GM23338 (cell line): ENCODE measurements at regions not wholly inside any gene's neighbourhood (a gene's known extent, or its start where the extent isn't known, plus 50 kb on each side); places are given as distances from the start of the nearest gene placed in this dataset.

Experiments used
- ATAC-seq: fragments of 200-7000 bp; cut with Tn5 transposase; 3 replicates; pipeline ENCODE4 v1.9.1; 2020
- DNase-seq: peaks from one replicate; pipeline ENCODE4 v3.0.0-alpha.2; 2015; ENCODE audit warnings: low spot score
- H2AFZ ChIP-seq: fragments of 200-600 bp; sonication (generic); 2 replicates; pipeline ENCODE4 v1.8.0; 2016; ENCODE audit warnings: antibody characterized with exemption, mild to moderate bottlenecking, moderate library complexity
- H3F3A ChIP-seq: fragments of 200-600 bp; sonication (generic); replicated peaks from 2 replicates; pipeline ENCODE4 v1.8.0; 2017; ENCODE audit warnings: antibody characterized with exemption, mixed run types, low read depth
- H3K27ac ChIP-seq: fragments of 200-600 bp; sonication (generic); 2 replicates; pipeline ENCODE4 v1.6.1; 2016; ENCODE audit warnings: low read depth
- H3K27me3 ChIP-seq: fragments of 200-600 bp; sonication (generic); 2 replicates; pipeline ENCODE4 v1.8.0; 2016; ENCODE audit warnings: mild to moderate bottlenecking, mixed run types, moderate library complexity; ENCODE audit not compliant: insufficient read depth
- H3K36me3 ChIP-seq: fragments of 200-600 bp; sonication (generic); 2 replicates; pipeline ENCODE4 v1.8.0; 2016; ENCODE audit warnings: mild to moderate bottlenecking; ENCODE audit not compliant: insufficient read depth
- H3K4me1 ChIP-seq: fragments of 200-600 bp; sonication (generic); 2 replicates; pipeline ENCODE4 v1.8.0; 2016; ENCODE audit warnings: mild to moderate bottlenecking, moderate library complexity; ENCODE audit not compliant: insufficient read depth
- H3K4me2 ChIP-seq: fragments of 200-600 bp; sonication (generic); 2 replicates; pipeline ENCODE4 v1.7.1; 2017; ENCODE audit warnings: mixed run types
- H3K4me3 ChIP-seq: fragments of 200-600 bp; sonication (generic); 2 replicates; pipeline ENCODE4 v1.6.1; 2016; ENCODE audit warnings: mixed run types
- H3K79me2 ChIP-seq: fragments of 200-600 bp; sonication (generic); replicated peaks from 2 replicates; pipeline ENCODE4 v1.8.0; 2017; ENCODE audit warnings: mild to moderate bottlenecking; ENCODE audit not compliant: insufficient read depth
- H3K9me2 ChIP-seq: fragments of 200-600 bp; sonication (generic); 2 replicates; pipeline ENCODE4 v1.8.0; 2017; ENCODE audit not compliant: insufficient read depth
- H4K20me1 ChIP-seq: fragments of 200-600 bp; sonication (generic); replicated peaks from 2 replicates; pipeline ENCODE4 v1.8.0; 2017; ENCODE audit warnings: mild to moderate bottlenecking; ENCODE audit not compliant: insufficient read depth
- H3K27ac Mint-ChIP-seq: 2 replicates; pipeline ENCODE4 v1.8.0; 2020; ENCODE audit warnings: inconsistent platforms, mild to moderate bottlenecking, moderate library complexity, mixed read lengths
- H3K27me3 Mint-ChIP-seq: 3 replicates; pipeline ENCODE4 v1.8.0; 2022; ENCODE audit warnings: low read depth, mild to moderate bottlenecking, moderate library complexity, mixed read lengths, inconsistent platforms; ENCODE audit not compliant: insufficient read depth, poor library complexity
- H3K36me3 Mint-ChIP-seq: 3 replicates; pipeline ENCODE4 v1.8.0; 2021; ENCODE audit warnings: low read depth, mild to moderate bottlenecking, inconsistent platforms, moderate library complexity, mixed read lengths
- H3K4me1 Mint-ChIP-seq: 3 replicates; pipeline ENCODE4 v1.8.0; 2020; ENCODE audit warnings: mild to moderate bottlenecking, inconsistent platforms, mixed read lengths
- H3K4me3 Mint-ChIP-seq: 3 replicates; pipeline ENCODE4 v1.8.0; 2021; ENCODE audit warnings: moderate library complexity, mild to moderate bottlenecking, inconsistent platforms, mixed read lengths
- H3K9me3 Mint-ChIP-seq: 3 replicates; pipeline ENCODE4 v1.8.0; 2020; ENCODE audit warnings: moderate library complexity, mild to moderate bottlenecking, inconsistent platforms, mixed read lengths
- CREB1 ChIP-seq: fragments of 250-450 bp; sonication (Bioruptor Pico); IDR thresholded peaks from 2 replicates; pipeline ENCODE4 v1.5.0; 2020; ENCODE audit warnings: low read depth, mild to moderate bottlenecking, moderate library complexity
- EZH2 ChIP-seq: fragments of 200-600 bp; sonication (generic); IDR thresholded peaks from one replicate; pipeline ENCODE4 v1.8.0; 2017; ENCODE audit warnings: antibody characterized with exemption, mild to moderate bottlenecking, low read depth; ENCODE audit not compliant: unreplicated experiment
- EZH2phosphoT487 ChIP-seq: fragments of 200-600 bp; sonication (generic); IDR thresholded peaks from one replicate; pipeline ENCODE4 v1.8.1; 2018; ENCODE audit warnings: antibody characterized with exemption; ENCODE audit not compliant: unreplicated experiment
- JUNB ChIP-seq: IDR thresholded peaks from one replicate; pipeline ENCODE4 v1.6.1; 2016; ENCODE audit warnings: antibody characterized with exemption; ENCODE audit not compliant: unreplicated experiment
- NANOG ChIP-seq: IDR thresholded peaks from 2 replicates; pipeline ENCODE4 v1.6.1; 2016; ENCODE audit warnings: antibody characterized with exemption, borderline replicate concordance
- POLR2AphosphoS5 ChIP-seq: IDR thresholded peaks from 2 replicates; pipeline ENCODE4 v1.6.1; 2016; ENCODE audit warnings: antibody characterized with exemption, low read depth
- STAT1 ChIP-seq: IDR thresholded peaks from one replicate; pipeline ENCODE4 v1.6.1; 2016; ENCODE audit warnings: antibody characterized with exemption; ENCODE audit not compliant: unreplicated experiment
- ZNF114 ChIP-seq: fragments of 250-450 bp; sonication (Bioruptor Pico); IDR thresholded peaks from 2 replicates; pipeline ENCODE4 v1.5.0; 2020; ENCODE audit warnings: mild to moderate bottlenecking, moderate library complexity
- ZNF331 ChIP-seq: fragments of 250-450 bp; sonication (Bioruptor Pico); IDR thresholded peaks from 2 replicates; pipeline ENCODE4 v1.5.0; 2020; ENCODE audit warnings: low read depth, mild to moderate bottlenecking, moderate library complexity
- TF ChIP-seq, protein P1 (sequence below): IDR thresholded peaks from one replicate; pipeline ENCODE4 v1.6.1; 2018; ENCODE audit warnings: antibody characterized with exemption; ENCODE audit not compliant: unreplicated experiment
- TF ChIP-seq, protein P2 (sequence below): IDR thresholded peaks from 2 replicates; pipeline ENCODE4 v1.6.1; 2016; ENCODE audit warnings: antibody characterized with exemption
- TF ChIP-seq, protein P3 (sequence below): fragments of 250-450 bp; sonication (Bioruptor Pico); IDR thresholded peaks from 2 replicates; pipeline ENCODE4 v1.5.0; 2020; ENCODE audit warnings: mild to moderate bottlenecking, moderate library complexity
- TF ChIP-seq, protein P4 (sequence below), 2 experiments: fragments of 200-600 bp in 1 of 2; sonication (generic) in 1 of 2; conservative IDR thresholded peaks; 2 replicates each; pipeline versions ENCODE4 v1.5.1 to v1.6.1; 2016 to 2017; ENCODE audit warnings: antibody characterized with exemption in 2 of 2, low read depth in 2 of 2, mild to moderate bottlenecking in 2 of 2, moderate library complexity in 1 of 2

DNA sequence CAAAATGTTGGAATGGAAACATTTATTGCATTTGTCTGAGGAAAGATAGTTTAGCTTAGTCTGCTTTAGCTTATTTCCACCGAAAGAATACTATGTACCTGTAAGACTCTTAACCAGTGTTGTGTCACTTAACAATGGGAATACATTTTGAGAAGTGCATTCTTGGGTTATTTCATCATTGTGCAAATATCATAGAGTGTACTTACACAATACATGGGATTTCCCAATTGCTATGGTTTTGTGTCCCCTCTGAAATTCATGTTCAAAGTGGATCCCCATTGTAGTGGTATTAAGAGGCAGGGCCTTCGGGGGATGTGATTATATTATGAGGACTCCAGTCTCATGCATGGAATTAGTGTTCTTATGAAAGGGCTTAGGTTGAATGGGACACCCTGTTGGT is 249.4 kb upstream of the UBE2E3 start (continued):
- TF ChIP-seq NANOG, result no peak

DNA sequence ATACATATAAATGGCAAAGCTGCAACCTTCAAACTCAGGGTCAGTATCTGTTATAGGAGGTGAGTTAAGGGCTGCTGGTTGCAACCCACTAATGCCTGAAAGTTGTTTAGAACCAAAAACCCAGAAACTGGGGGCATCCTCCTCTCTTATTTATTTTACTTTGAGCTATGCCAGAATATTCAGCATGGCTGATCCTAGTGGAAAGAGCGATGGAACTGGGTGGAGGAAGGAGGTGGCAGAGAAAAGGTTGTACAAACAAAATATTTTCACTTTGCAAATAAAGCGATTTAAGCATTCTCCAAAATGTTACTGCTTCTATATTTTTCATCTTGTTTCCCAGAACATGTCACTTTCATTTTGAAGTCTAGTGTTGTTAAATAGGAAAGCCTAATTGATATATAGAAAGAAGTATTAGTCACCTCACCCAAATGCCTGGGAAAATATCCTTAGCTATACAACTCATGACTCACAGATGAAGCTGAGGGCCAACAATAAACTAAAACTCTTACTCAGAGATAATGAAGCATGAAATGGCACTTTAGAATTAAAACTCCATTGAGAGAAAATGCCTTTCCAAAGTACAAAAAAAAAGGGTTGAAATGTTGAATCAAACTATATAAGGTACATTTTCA is 251.4 kb upstream of the UBE2E3 start:
- Histone ChIP-seq H2AFZ (no peak overlapping the region), H3K36me3 (no peaks in the 10 kb centered on the region), H4K20me1 (no peaks in the 10 kb centered on the region), H3K4me3 (no peak overlapping the region), H3K79me2 (no peaks in the 10 kb centered on the region), H3K27ac (no peak overlapping the region), H3K27me3 (no peaks in the 10 kb centered on the region), H3K4me1 (peaks cover under 1% of the 10 kb centered on the region; the same call in 1 of the 2 replicates), H3F3A (no peaks in the 10 kb centered on the region), H3K9me2 (0 out of 2 replicates have a peak, but pooled peaks cover 10% of the 10 kb centered on the region), H3K4me2 (no peak overlapping the region)
- Mint-ChIP-seq H3K36me3 (no peaks in the 10 kb centered on the region), H3K4me1 (0 out of 3 replicates have a peak, but pooled peaks cover 3% of the 10 kb centered on the region), H3K9me3 (no peaks in the 10 kb centered on the region), H3K27me3 (no peaks in the 10 kb centered on the region), H3K4me3 (no peak overlapping the region), H3K27ac (no peak overlapping the region)
- DNase-seq (no peak), ATAC-seq (no peak)
- TF ChIP-seq, protein P1, sequence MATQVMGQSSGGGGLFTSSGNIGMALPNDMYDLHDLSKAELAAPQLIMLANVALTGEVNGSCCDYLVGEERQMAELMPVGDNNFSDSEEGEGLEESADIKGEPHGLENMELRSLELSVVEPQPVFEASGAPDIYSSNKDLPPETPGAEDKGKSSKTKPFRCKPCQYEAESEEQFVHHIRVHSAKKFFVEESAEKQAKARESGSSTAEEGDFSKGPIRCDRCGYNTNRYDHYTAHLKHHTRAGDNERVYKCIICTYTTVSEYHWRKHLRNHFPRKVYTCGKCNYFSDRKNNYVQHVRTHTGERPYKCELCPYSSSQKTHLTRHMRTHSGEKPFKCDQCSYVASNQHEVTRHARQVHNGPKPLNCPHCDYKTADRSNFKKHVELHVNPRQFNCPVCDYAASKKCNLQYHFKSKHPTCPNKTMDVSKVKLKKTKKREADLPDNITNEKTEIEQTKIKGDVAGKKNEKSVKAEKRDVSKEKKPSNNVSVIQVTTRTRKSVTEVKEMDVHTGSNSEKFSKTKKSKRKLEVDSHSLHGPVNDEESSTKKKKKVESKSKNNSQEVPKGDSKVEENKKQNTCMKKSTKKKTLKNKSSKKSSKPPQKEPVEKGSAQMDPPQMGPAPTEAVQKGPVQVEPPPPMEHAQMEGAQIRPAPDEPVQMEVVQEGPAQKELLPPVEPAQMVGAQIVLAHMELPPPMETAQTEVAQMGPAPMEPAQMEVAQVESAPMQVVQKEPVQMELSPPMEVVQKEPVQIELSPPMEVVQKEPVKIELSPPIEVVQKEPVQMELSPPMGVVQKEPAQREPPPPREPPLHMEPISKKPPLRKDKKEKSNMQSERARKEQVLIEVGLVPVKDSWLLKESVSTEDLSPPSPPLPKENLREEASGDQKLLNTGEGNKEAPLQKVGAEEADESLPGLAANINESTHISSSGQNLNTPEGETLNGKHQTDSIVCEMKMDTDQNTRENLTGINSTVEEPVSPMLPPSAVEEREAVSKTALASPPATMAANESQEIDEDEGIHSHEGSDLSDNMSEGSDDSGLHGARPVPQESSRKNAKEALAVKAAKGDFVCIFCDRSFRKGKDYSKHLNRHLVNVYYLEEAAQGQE, result no peak
- TF ChIP-seq POLR2AphosphoS5 (no peak), EZH2 (no peak), EZH2phosphoT487 (no peak), ZNF114 (no peak), NANOG (no peak), JUNB (no peak), STAT1 (no peak), CREB1 (CRISPR knock-in tag) (no peak), ZNF331 (CRISPR knock-in tag) (no peak)
- TF ChIP-seq, protein P2, sequence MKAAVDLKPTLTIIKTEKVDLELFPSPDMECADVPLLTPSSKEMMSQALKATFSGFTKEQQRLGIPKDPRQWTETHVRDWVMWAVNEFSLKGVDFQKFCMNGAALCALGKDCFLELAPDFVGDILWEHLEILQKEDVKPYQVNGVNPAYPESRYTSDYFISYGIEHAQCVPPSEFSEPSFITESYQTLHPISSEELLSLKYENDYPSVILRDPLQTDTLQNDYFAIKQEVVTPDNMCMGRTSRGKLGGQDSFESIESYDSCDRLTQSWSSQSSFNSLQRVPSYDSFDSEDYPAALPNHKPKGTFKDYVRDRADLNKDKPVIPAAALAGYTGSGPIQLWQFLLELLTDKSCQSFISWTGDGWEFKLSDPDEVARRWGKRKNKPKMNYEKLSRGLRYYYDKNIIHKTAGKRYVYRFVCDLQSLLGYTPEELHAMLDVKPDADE, result no peak
- TF ChIP-seq, protein P3, sequence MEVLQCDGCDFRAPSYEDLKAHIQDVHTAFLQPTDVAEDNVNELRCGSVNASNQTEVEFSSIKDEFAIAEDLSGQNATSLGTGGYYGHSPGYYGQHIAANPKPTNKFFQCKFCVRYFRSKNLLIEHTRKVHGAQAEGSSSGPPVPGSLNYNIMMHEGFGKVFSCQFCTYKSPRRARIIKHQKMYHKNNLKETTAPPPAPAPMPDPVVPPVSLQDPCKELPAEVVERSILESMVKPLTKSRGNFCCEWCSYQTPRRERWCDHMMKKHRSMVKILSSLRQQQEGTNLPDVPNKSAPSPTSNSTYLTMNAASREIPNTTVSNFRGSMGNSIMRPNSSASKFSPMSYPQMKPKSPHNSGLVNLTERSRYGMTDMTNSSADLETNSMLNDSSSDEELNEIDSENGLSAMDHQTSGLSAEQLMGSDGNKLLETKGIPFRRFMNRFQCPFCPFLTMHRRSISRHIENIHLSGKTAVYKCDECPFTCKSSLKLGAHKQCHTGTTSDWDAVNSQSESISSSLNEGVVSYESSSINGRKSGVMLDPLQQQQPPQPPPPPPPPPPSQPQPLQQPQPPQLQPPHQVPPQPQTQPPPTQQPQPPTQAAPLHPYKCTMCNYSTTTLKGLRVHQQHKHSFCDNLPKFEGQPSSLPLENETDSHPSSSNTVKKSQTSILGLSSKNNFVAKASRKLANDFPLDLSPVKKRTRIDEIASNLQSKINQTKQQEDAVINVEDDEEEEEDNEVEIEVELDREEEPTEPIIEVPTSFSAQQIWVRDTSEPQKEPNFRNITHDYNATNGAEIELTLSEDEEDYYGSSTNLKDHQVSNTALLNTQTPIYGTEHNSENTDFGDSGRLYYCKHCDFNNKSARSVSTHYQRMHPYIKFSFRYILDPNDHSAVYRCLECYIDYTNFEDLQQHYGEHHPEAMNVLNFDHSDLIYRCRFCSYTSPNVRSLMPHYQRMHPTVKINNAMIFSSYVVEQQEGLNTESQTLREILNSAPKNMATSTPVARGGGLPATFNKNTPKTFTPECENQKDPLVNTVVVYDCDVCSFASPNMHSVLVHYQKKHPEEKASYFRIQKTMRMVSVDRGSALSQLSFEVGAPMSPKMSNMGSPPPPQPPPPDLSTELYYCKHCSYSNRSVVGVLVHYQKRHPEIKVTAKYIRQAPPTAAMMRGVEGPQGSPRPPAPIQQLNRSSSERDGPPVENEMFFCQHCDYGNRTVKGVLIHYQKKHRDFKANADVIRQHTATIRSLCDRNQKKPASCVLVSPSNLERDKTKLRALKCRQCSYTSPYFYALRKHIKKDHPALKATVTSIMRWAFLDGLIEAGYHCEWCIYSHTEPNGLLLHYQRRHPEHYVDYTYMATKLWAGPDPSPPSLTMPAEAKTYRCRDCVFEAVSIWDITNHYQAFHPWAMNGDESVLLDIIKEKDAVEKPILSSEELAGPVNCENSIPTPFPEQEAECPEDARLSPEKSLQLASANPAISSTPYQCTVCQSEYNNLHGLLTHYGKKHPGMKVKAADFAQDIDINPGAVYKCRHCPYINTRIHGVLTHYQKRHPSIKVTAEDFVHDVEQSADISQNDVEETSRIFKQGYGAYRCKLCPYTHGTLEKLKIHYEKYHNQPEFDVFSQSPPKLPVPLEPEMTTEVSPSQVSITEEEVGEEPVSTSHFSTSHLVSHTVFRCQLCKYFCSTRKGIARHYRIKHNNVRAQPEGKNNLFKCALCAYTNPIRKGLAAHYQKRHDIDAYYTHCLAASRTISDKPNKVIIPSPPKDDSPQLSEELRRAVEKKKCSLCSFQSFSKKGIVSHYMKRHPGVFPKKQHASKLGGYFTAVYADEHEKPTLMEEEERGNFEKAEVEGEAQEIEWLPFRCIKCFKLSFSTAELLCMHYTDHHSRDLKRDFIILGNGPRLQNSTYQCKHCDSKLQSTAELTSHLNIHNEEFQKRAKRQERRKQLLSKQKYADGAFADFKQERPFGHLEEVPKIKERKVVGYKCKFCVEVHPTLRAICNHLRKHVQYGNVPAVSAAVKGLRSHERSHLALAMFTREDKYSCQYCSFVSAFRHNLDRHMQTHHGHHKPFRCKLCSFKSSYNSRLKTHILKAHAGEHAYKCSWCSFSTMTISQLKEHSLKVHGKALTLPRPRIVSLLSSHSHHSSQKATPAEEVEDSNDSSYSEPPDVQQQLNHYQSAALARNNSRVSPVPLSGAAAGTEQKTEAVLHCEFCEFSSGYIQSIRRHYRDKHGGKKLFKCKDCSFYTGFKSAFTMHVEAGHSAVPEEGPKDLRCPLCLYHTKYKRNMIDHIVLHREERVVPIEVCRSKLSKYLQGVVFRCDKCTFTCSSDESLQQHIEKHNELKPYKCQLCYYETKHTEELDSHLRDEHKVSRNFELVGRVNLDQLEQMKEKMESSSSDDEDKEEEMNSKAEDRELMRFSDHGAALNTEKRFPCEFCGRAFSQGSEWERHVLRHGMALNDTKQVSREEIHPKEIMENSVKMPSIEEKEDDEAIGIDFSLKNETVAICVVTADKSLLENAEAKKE, result no peak
- TF ChIP-seq, protein P4, sequence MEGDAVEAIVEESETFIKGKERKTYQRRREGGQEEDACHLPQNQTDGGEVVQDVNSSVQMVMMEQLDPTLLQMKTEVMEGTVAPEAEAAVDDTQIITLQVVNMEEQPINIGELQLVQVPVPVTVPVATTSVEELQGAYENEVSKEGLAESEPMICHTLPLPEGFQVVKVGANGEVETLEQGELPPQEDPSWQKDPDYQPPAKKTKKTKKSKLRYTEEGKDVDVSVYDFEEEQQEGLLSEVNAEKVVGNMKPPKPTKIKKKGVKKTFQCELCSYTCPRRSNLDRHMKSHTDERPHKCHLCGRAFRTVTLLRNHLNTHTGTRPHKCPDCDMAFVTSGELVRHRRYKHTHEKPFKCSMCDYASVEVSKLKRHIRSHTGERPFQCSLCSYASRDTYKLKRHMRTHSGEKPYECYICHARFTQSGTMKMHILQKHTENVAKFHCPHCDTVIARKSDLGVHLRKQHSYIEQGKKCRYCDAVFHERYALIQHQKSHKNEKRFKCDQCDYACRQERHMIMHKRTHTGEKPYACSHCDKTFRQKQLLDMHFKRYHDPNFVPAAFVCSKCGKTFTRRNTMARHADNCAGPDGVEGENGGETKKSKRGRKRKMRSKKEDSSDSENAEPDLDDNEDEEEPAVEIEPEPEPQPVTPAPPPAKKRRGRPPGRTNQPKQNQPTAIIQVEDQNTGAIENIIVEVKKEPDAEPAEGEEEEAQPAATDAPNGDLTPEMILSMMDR (conservative IDR thresholded peaks at IDR 0.05; ENCODE audit: low read depth in 2 of 2), result no peak
